Nephron progenitor cell (in vitro differentiated cells): ENCODE measurements at regions not wholly inside any gene's neighbourhood (a gene's known extent, or its start where the extent isn't known, plus 50 kb on each side); places are given as distances from the start of the nearest gene placed in this dataset.

ENCODE experiments used
- DNase-seq: peaks from one replicate; pipeline ENCODE4 v3.0.0; 2021
- H3K27ac Mint-ChIP-seq: 2 replicates; pipeline ENCODE4 v1.8.0; 2021; ENCODE audit warnings: mild to moderate bottlenecking, moderate library complexity, mixed read lengths
- H3K27me3 Mint-ChIP-seq: 2 replicates; pipeline ENCODE4 v1.8.0; 2021; ENCODE audit warnings: mild to moderate bottlenecking, low read depth, mixed read lengths; ENCODE audit not compliant: poor library complexity
- H3K36me3 Mint-ChIP-seq: 2 replicates; pipeline ENCODE4 v1.8.0; 2021; ENCODE audit warnings: low read depth, mixed read lengths
- H3K4me1 Mint-ChIP-seq: 2 replicates; pipeline ENCODE4 v1.8.0; 2021; ENCODE audit warnings: mixed read lengths
- H3K4me3 Mint-ChIP-seq: 2 replicates; pipeline ENCODE4 v1.8.0; 2021; ENCODE audit warnings: mild to moderate bottlenecking, moderate library complexity, mixed read lengths
- H3K9me3 Mint-ChIP-seq: 2 replicates; pipeline ENCODE4 v1.8.0; 2021; ENCODE audit warnings: mild to moderate bottlenecking, moderate library complexity, mixed read lengths
- TF ChIP-seq, protein P1 (sequence below): fragments of 200-600 bp; sonication (generic); IDR thresholded peaks from 2 replicates; pipeline ENCODE4 v1.5.0; 2021; ENCODE audit warnings: antibody characterized with exemption

DNA sequence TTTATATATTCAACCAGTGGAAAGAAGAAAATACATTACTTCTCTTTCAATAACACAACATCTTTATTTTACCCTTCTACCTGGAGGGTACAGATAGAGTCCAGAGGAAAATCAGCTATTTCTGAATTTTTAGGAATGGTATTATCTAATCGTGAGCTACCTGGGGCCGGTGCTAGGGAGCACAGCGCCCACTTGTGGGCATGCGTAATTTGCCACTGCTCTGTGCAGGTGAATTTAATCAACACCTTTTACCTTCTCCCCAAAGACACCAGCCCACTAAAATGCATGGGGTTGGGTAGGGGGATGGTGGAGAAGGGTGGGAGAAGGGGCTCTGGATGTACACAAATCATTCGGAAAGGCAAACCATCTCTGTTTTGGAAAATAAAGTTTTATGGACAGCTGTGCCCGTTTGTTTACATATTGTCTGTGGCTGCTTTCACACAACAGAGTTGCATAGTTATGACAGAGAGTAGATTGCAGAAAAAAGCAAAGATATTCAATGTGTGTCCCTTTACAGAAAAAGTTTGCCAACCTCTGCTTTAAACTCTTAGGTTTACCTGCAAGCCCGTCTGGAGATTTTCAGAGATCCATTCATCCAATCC, 51.5 kb upstream of the DCC start:
- Mint-ChIP-seq H3K4me1 (peaks cover 4% of the 10 kb centered on the region), H3K36me3 (no peaks in the 10 kb centered on the region), H3K4me3 (no peak overlapping the region), H3K27me3 (peaks cover 7% of the 10 kb centered on the region), H3K27ac (no peak overlapping the region), H3K9me3 (no peaks in the 10 kb centered on the region)
- TF ChIP-seq, protein P1, sequence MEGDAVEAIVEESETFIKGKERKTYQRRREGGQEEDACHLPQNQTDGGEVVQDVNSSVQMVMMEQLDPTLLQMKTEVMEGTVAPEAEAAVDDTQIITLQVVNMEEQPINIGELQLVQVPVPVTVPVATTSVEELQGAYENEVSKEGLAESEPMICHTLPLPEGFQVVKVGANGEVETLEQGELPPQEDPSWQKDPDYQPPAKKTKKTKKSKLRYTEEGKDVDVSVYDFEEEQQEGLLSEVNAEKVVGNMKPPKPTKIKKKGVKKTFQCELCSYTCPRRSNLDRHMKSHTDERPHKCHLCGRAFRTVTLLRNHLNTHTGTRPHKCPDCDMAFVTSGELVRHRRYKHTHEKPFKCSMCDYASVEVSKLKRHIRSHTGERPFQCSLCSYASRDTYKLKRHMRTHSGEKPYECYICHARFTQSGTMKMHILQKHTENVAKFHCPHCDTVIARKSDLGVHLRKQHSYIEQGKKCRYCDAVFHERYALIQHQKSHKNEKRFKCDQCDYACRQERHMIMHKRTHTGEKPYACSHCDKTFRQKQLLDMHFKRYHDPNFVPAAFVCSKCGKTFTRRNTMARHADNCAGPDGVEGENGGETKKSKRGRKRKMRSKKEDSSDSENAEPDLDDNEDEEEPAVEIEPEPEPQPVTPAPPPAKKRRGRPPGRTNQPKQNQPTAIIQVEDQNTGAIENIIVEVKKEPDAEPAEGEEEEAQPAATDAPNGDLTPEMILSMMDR, result peak; percentile 91
- DNase-seq, result peak; percentile 62

DNA sequence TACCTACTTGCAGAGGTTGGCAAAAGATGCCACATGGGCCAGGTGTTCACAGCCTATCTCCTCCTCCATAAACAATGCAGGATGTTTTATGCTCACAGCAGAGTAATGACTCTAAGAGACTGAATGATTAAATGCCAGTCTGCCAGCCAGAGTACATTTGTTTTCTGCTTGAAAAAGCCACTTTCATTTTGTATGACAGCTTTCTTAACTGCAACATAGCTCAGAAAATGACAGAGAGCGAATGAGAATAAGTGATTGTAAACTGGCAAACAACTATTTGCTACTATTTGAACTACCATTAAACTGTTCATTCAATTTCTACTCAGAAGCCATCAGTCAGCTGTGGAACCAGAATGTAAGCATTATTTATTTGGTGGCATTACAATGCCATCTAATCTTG, 50.6 kb upstream of the DCC start:
- H3K4me3 Mint-ChIP-seq, result no peak overlapping the region
- DNase-seq, result no peak
- no peaks in the 10 kb centered on the region for H3K9me3 Mint-ChIP-seq
- TF ChIP-seq, protein P1, result no peak
- H3K4me1 Mint-ChIP-seq, result peaks cover 4% of the 10 kb centered on the region
- H3K27me3 Mint-ChIP-seq, result peaks cover 6% of the 10 kb centered on the region
- no peaks in the 10 kb centered on the region for H3K36me3 Mint-ChIP-seq
- H3K27ac Mint-ChIP-seq, result no peak overlapping the region
